WI38 (cell line): ENCODE measurements at regions not wholly inside any gene's neighbourhood (a gene's known extent, or its start where the extent isn't known, plus 50 kb on each side); places are given as distances from the start of the nearest gene placed in this dataset.

ENCODE experiments used
- H3K4me3 ChIP-seq: 2 replicates; pipeline ENCODE4 v1.5.1; 2011; ENCODE audit warnings: low read depth, mild to moderate bottlenecking, control low read depth, low read length
- CTCF ChIP-seq: IDR thresholded peaks from 2 replicates; pipeline ENCODE4 v1.5.1; 2012; ENCODE audit warnings: low read depth, mild to moderate bottlenecking, control low read depth, low read length

GRCh38 chr20:20778676-20779075 is 66.2 kb upstream of the RALGAPA2 start:
- no peak for TF ChIP-seq CTCF
- H3K4me3 ChIP-seq: no peak overlapping the region

- TF ChIP-seq CTCF: no peak
- H3K4me3 ChIP-seq: no peak overlapping the region
These were observed 60.1 kb upstream of the RALGAPA2 start for GRCh38 chr20:20772497-20773085.

- no peak overlapping the region for H3K4me3 ChIP-seq
- TF ChIP-seq CTCF: no peak
These were observed 55.9 kb upstream of the RALGAPA2 start for GRCh38 chr20:20768202-20768815.

GRCh38 chr20:20765696-20766365 is 53.4 kb upstream of the RALGAPA2 start:
- no peak for TF ChIP-seq CTCF
- H3K4me3 ChIP-seq: no peak overlapping the region

- H3K4me3 ChIP-seq: no peak overlapping the region
- no peak for TF ChIP-seq CTCF
These were observed 51.2 kb upstream of the RALGAPA2 start for GRCh38 chr20:20763650-20764049.
